Caco-2 (cell line): ENCODE measurements at regions not wholly inside any gene's neighbourhood (a gene's known extent, or its start where the extent isn't known, plus 50 kb on each side); places are given as distances from the start of the nearest gene placed in this dataset.

Experiments used
- BruUV-seq: library from RNA; stranded (reverse); fragments of 400-500 nt; replicated peaks from 2 replicates; lab custom pipeline; 2021; lab: Mats Ljungman, UMichigan
- CTCF ChIA-PET: fragments of 300-600 bp; sonication (Branson Sonifier 250); formaldehyde crosslinking; loops from one replicate; lab custom pipeline; 2022; ENCODE audit warnings: antibody characterized with exemption; lab: Charles Lee
- POLR2A ChIA-PET: fragments of 300-600 bp; sonication (Branson Sonifier 250); formaldehyde crosslinking; loops from one replicate; lab custom pipeline; 2022; ENCODE audit warnings: antibody characterized with exemption; lab: Charles Lee
- DNase-seq, 2 experiments: peaks; one replicate each; pipeline versions ENCODE4 v3.0.0 to v3.0.0-alpha.2; 2020 to 2022
- H3K27me3 ChIP-seq: replicated peaks from 2 replicates; pipeline ENCODE4 v1.6.0; 2011; ENCODE audit warnings: low read length; ENCODE audit not compliant: control insufficient read depth, insufficient read depth
- H3K36me3 ChIP-seq: 2 replicates; pipeline ENCODE4 v1.5.1; 2011; ENCODE audit warnings: low read length; ENCODE audit not compliant: control insufficient read depth, insufficient read depth
- H3K4me1 ChIP-seq: fragments of 250-450 bp; sonication (Bioruptor Pico); 2 replicates; pipeline ENCODE4 v1.5.1; 2020; ENCODE audit warnings: mild to moderate bottlenecking
- H3K4me3 ChIP-seq: 2 replicates; pipeline ENCODE4 v1.5.1; 2011; ENCODE audit warnings: low read depth, mild to moderate bottlenecking, control low read depth, low read length
- H3K9me3 ChIP-seq: fragments of 250-450 bp; sonication (Bioruptor Pico); 2 replicates; pipeline ENCODE4 v1.5.1; 2020; ENCODE audit warnings: mild to moderate bottlenecking, moderate library complexity
- H3K27ac Mint-ChIP-seq: one replicate; pipeline ENCODE4 v1.8.0; 2022; ENCODE audit warnings: mixed read lengths; ENCODE audit not compliant: unreplicated experiment
- H3K27me3 Mint-ChIP-seq: one replicate; pipeline ENCODE4 v1.8.0; 2022; ENCODE audit warnings: mixed read lengths; ENCODE audit not compliant: insufficient read depth, unreplicated experiment
- H3K36me3 Mint-ChIP-seq: one replicate; pipeline ENCODE4 v1.8.0; 2022; ENCODE audit warnings: mild to moderate bottlenecking, mixed read lengths; ENCODE audit not compliant: insufficient read depth, unreplicated experiment
- H3K4me1 Mint-ChIP-seq: one replicate; pipeline ENCODE4 v1.8.0; 2022; ENCODE audit warnings: low read depth, mixed read lengths; ENCODE audit not compliant: unreplicated experiment
- H3K4me3 Mint-ChIP-seq: one replicate; pipeline ENCODE4 v1.8.0; 2022; ENCODE audit warnings: mild to moderate bottlenecking, moderate library complexity, mixed read lengths; ENCODE audit not compliant: unreplicated experiment
- H3K9me3 Mint-ChIP-seq: one replicate; pipeline ENCODE4 v1.8.0; 2022; ENCODE audit warnings: mixed read lengths; ENCODE audit not compliant: unreplicated experiment
- CTCF ChIP-seq, 2 experiments: fragments of 200-600 bp in 1 of 2; IDR thresholded peaks; 1 replicate in 1 of 2; 2 replicates in 1 of 2; pipeline versions ENCODE4 v1.5.1 to v1.8.0; 2011 to 2022; ENCODE audit warnings: antibody characterized with exemption in 1 of 2, control low read depth in 1 of 2, inconsistent platforms in 1 of 2, low read depth in 1 of 2, low read length in 1 of 2, mild to moderate bottlenecking in 1 of 2, moderate library complexity in 1 of 2; ENCODE audit not compliant: insufficient read depth in 1 of 2, severe bottlenecking in 1 of 2, unreplicated experiment in 1 of 2
- intact Hi-C: fragments of 100-400 bp; cut with micrococcal nuclease; formaldehyde crosslinking; loops from one replicate; pipeline ENCODE4 v1.10.0; 2022; ENCODE audit not compliant: unreplicated experiment

- CTCF ChIA-PET = no interaction called here
- H3K4me1 ChIP-seq = no peaks in the 10 kb centered on the region
- Mint-ChIP-seq H3K27ac (no peak overlapping the region), H3K36me3 (no peaks in the 10 kb centered on the region), H3K4me3 (no peak overlapping the region), H3K9me3 (no peaks in the 10 kb centered on the region), H3K27me3 (peaks cover 6% of the 10 kb centered on the region), H3K4me1 (no peaks in the 10 kb centered on the region)
- TF ChIP-seq CTCF (IDR thresholded peaks at IDR 0.05; ENCODE audit: insufficient read depth in 1 of 2, low read depth in 1 of 2, low read length in 1 of 2, severe bottlenecking in 1 of 2, unreplicated experiment in 1 of 2) = no peak
- POLR2A ChIA-PET = no interaction called here
- no peaks in the 10 kb centered on the region for H3K9me3 ChIP-seq
- H3K4me3 ChIP-seq = no peak overlapping the region
- H3K27me3 ChIP-seq = peaks cover 1% of the 10 kb centered on the region; the same call in 1 of the 2 replicates
- BruUV-seq = no TSS peak
- intact Hi-C loops = no loop called here
- no peaks in the 10 kb centered on the region for H3K36me3 ChIP-seq
- no peak for DNase-seq
Measured at GRCh38 chr2:222360146-222360545, 61.3 kb upstream of the PAX3 start.

GRCh38 chr2:222360997-222361396, 62.2 kb upstream of the PAX3 start:
- no peaks in the 10 kb centered on the region for H3K36me3 ChIP-seq
- Mint-ChIP-seq H3K36me3 (no peaks in the 10 kb centered on the region), H3K4me1 (no peaks in the 10 kb centered on the region), H3K27ac (no peak overlapping the region), H3K9me3 (no peaks in the 10 kb centered on the region), H3K27me3 (peaks cover 6% of the 10 kb centered on the region), H3K4me3 (no peak overlapping the region)
- no peaks in the 10 kb centered on the region for H3K9me3 ChIP-seq
- ChIA-PET CTCF (no interaction called here), POLR2A (no interaction called here)
- no TSS peak for BruUV-seq
- intact Hi-C loops = no loop called here
- H3K4me1 ChIP-seq = no peaks in the 10 kb centered on the region
- peaks cover 1% of the 10 kb centered on the region; the same call in 1 of the 2 replicates for H3K27me3 ChIP-seq
- no peak overlapping the region for H3K4me3 ChIP-seq
- DNase-seq = no peak
- TF ChIP-seq CTCF (IDR thresholded peaks at IDR 0.05; ENCODE audit: insufficient read depth in 1 of 2, low read depth in 1 of 2, low read length in 1 of 2, severe bottlenecking in 1 of 2, unreplicated experiment in 1 of 2) = no peak

- Mint-ChIP-seq H3K4me3 (no peak overlapping the region), H3K9me3 (no peaks in the 10 kb centered on the region), H3K27me3 (peaks cover 4% of the 10 kb centered on the region), H3K27ac (no peak overlapping the region), H3K4me1 (no peaks in the 10 kb centered on the region), H3K36me3 (no peaks in the 10 kb centered on the region)
- intact Hi-C loops = no loop called here
- no peak for TF ChIP-seq CTCF (IDR thresholded peaks at IDR 0.05; ENCODE audit: insufficient read depth in 1 of 2, low read depth in 1 of 2, low read length in 1 of 2, severe bottlenecking in 1 of 2, unreplicated experiment in 1 of 2)
- no TSS peak for BruUV-seq
- Histone ChIP-seq H3K4me3 (no peak overlapping the region), H3K9me3 (no peaks in the 10 kb centered on the region), H3K36me3 (no peaks in the 10 kb centered on the region), H3K27me3 (peaks cover 1% of the 10 kb centered on the region; the same call in 1 of the 2 replicates), H3K4me1 (no peaks in the 10 kb centered on the region)
- no peak for DNase-seq
- ChIA-PET POLR2A (no interaction called here), CTCF (no interaction called here)
Measured at GRCh38 chr2:222361787-222362186, 62.6 kb upstream of the SGPP2 start.
